ENCODE measurements at regions not wholly inside any gene's neighbourhood (a gene's known extent, or its start where the extent isn't known, plus 50 kb on each side); places are given as distances from the start of the nearest gene placed in this dataset.
"Not testable (repeated sequence)": the region's sequence is repeated elsewhere in the genome, so short reads cannot be mapped to it uniquely, and the experiment has no call there.

GRCh38 chr6:170147832-170148708 is 142.8 kb downstream of the DLL1 start:
- no peak for DNase-seq

GRCh38 chr6:170147056-170147787 is 143.7 kb downstream of the DLL1 start:
- no peak for DNase-seq

GRCh38 chr6:170146640-170147039 is 144.2 kb downstream of the DLL1 start:
- no peak for DNase-seq

- not testable (repeated sequence) for DNase-seq
Observed at GRCh38 chr6:170146131-170146530, 144.7 kb downstream of the DLL1 start.

GRCh38 chr6:170145716-170146115 is 145.2 kb downstream of the DLL1 start:
- not testable (repeated sequence) for DNase-seq

GRCh38 chr6:170145272-170145592 is 145.6 kb downstream of the DLL1 start:
- no peak for DNase-seq

GRCh38 chr6:170144571-170145271 is 146.2 kb downstream of the DLL1 start:
- DNase-seq, result no peak

GRCh38 chr6:170143401-170144150 is 147.3 kb downstream of the DLL1 start:
- DNase-seq, result no peak

- no peak for DNase-seq
Observed at GRCh38 chr6:170142559-170142958, 148.3 kb downstream of the DLL1 start.

- not testable (repeated sequence) for DNase-seq
Observed at GRCh38 chr6:170141061-170141460, 149.8 kb downstream of the DLL1 start.

GRCh38 chr6:170140129-170140528 is 150.7 kb downstream of the DLL1 start:
- DNase-seq, result no peak

- DNase-seq, result no peak
Observed at GRCh38 chr6:170139531-170139930, 151.3 kb downstream of the DLL1 start.

- DNase-seq, result not testable (repeated sequence)
Observed at GRCh38 chr6:170139046-170139445, 151.8 kb downstream of the DLL1 start.

GRCh38 chr6:170137911-170138910 is 152.7 kb downstream of the DLL1 start:
- no peak for DNase-seq

GRCh38 chr6:170137176-170137891 is 153.5 kb downstream of the DLL1 start:
- DNase-seq, result no peak

GRCh38 chr6:170136541-170137175 is 154.2 kb downstream of the DLL1 start:
- DNase-seq, result no peak

- no peak for DNase-seq
Observed at GRCh38 chr6:170135821-170136471, 154.9 kb downstream of the DLL1 start.

GRCh38 chr6:170135461-170135820 is 155.4 kb downstream of the DLL1 start:
- DNase-seq, result no peak

All from fibroblast of skin of abdomen (primary cell).